SK-N-SH (cell line): ENCODE measurements at regions not wholly inside any gene's neighbourhood (a gene's known extent, or its start where the extent isn't known, plus 50 kb on each side); places are given as distances from the start of the nearest gene placed in this dataset.

ENCODE experiments used
- CTCF ChIA-PET: fragments of 300-600, 350-600 bp; formaldehyde crosslinking; extraction: SDS; loops from one replicate; lab custom pipeline; 2021; lab: Yijun Ruan, JAX
- POLR2A ChIA-PET: fragments of 350-600 bp; sonication (Branson Sonifier 250); formaldehyde crosslinking; extraction: SDS; loops from one replicate; lab custom pipeline; 2020; ENCODE audit warnings: antibody characterized with exemption, inconsistent platforms; lab: Yijun Ruan, JAX
- DNase-seq: peaks from one replicate; pipeline ENCODE4 v3.0.0; 2012
- H2AFZ ChIP-seq: fragments of 200-600 bp; sonication (generic); 2 replicates; pipeline ENCODE4 v1.8.1; 2016; ENCODE audit warnings: antibody characterized with exemption, mild to moderate bottlenecking, low read depth
- H3F3A ChIP-seq: fragments of 200-600 bp; sonication (generic); replicated peaks from 2 replicates; pipeline ENCODE3; 2016; ENCODE audit warnings: antibody characterized with exemption, mild to moderate bottlenecking; ENCODE audit not compliant: insufficient read depth
- H3K27ac ChIP-seq, 2 experiments: fragments of 200-500 bp in 1 of 2; fragments of 200-600 bp in 1 of 2; sonication (Bioruptor generic) in 1 of 2; sonication (generic), shearing (Covaris generic) in 1 of 2; 2 replicates each; pipeline versions ENCODE4 v1.5.1 to v1.6.1; 2014 to 2016; ENCODE audit warnings: low read depth in 2 of 2, inconsistent platforms in 1 of 2, low read length in 1 of 2, mild to moderate bottlenecking in 1 of 2, mixed read lengths in 1 of 2
- H3K27me3 ChIP-seq: fragments of 200-600 bp; sonication (generic), shearing (Covaris generic); 2 replicates; pipeline ENCODE4 v1.6.1; 2016; ENCODE audit warnings: mixed run types; ENCODE audit not compliant: insufficient read depth
- H3K36me3 ChIP-seq, 2 experiments: fragments of 200-500 bp in 1 of 2; fragments of 200-600 bp in 1 of 2; sonication (Bioruptor generic) in 1 of 2; sonication (generic) in 1 of 2; replicated peaks in 1 of 2; 2 replicates each; pipeline versions ENCODE3 to v1.5.1; 2014 to 2016; ENCODE audit warnings: low read length in 1 of 2, mild to moderate bottlenecking in 1 of 2; ENCODE audit not compliant: insufficient read depth in 2 of 2, control insufficient read depth in 1 of 2
- H3K4me1 ChIP-seq, 2 experiments: fragments of 200-500 bp in 1 of 2; fragments of 200-600 bp in 1 of 2; sonication (Bioruptor generic) in 1 of 2; sonication (generic), shearing (Covaris generic) in 1 of 2; 2 replicates each; pipeline versions ENCODE4 v1.5.1 to v1.6.1; 2014 to 2016; ENCODE audit warnings: low read depth in 1 of 2, low read length in 1 of 2, mixed run types in 1 of 2; ENCODE audit not compliant: insufficient read depth in 2 of 2, control insufficient read depth in 1 of 2
- H3K4me2 ChIP-seq: fragments of 200-600 bp; sonication (generic), shearing (Covaris generic); 2 replicates; pipeline ENCODE4 v1.6.1; 2017; ENCODE audit warnings: mixed run types
- H3K4me3 ChIP-seq, 2 experiments: fragments of 200-500 bp in 1 of 2; fragments of 200-600 bp in 1 of 2; sonication (Bioruptor generic) in 1 of 2; sonication (generic), shearing (Covaris generic) in 1 of 2; 2 replicates each; pipeline versions ENCODE4 v1.5.1 to v1.8.1; 2014 to 2016; ENCODE audit warnings: low read depth in 2 of 2, inconsistent platforms in 1 of 2, low read length in 1 of 2, mild to moderate bottlenecking in 1 of 2, mixed read lengths in 1 of 2, moderate library complexity in 1 of 2
- H3K79me2 ChIP-seq: fragments of 200-600 bp; sonication (generic); 2 replicates; pipeline ENCODE4 v1.8.1; 2017; ENCODE audit warnings: mild to moderate bottlenecking; ENCODE audit not compliant: insufficient read depth
- H3K9ac ChIP-seq: fragments of 200-600 bp; sonication (generic); 2 replicates; pipeline ENCODE4 v1.6.1; 2017; ENCODE audit warnings: mixed run types
- H3K9me2 ChIP-seq: fragments of 200-600 bp; sonication (generic); 2 replicates; pipeline ENCODE4 v1.6.1; 2017; ENCODE audit warnings: mixed run types
- H3K9me3 ChIP-seq: fragments of 200-600 bp; sonication (generic); 2 replicates; pipeline ENCODE4 v1.6.1; 2017; ENCODE audit warnings: mixed run types, mild to moderate bottlenecking, moderate library complexity
- H4K20me1 ChIP-seq: fragments of 200-600 bp; sonication (generic); 2 replicates; pipeline ENCODE4 v1.6.1; 2017; ENCODE audit warnings: mild to moderate bottlenecking, mixed run types; ENCODE audit not compliant: insufficient read depth
- EP300 ChIP-seq, 2 experiments: IDR thresholded peaks; 2 replicates each; pipeline versions ENCODE4 v1.4.0 to v1.6.1; 2012; ENCODE audit warnings: borderline replicate concordance in 1 of 2, low read depth in 1 of 2, low read length in 1 of 2
- GABPA ChIP-seq: IDR thresholded peaks from 2 replicates; pipeline ENCODE4 v1.4.0; 2012; ENCODE audit warnings: low read depth, mild to moderate bottlenecking
- GATA2 ChIP-seq: sonication (generic); formaldehyde crosslinking; IDR thresholded peaks from 2 replicates; pipeline ENCODE4 v1.5.0; 2020; ENCODE audit warnings: mild to moderate bottlenecking, missing genetic modification reagents
- IRF3 ChIP-seq: fragments of 150-350 bp; IDR thresholded peaks from 2 replicates; pipeline ENCODE4 v1.6.1; 2016; ENCODE audit warnings: mild to moderate bottlenecking, low read depth, low read length
- JUND ChIP-seq: IDR thresholded peaks from 2 replicates; pipeline ENCODE4 v1.4.0; 2012
- POLR2AphosphoS5 ChIP-seq: IDR thresholded peaks from 2 replicates; pipeline ENCODE4 v1.6.1; 2012; ENCODE audit warnings: low read depth, low read length
- RAD21 ChIP-seq: IDR thresholded peaks from 2 replicates; pipeline ENCODE4 v1.6.1; 2012; ENCODE audit warnings: mild to moderate bottlenecking, low read length
- REST ChIP-seq: IDR thresholded peaks from 2 replicates; pipeline ENCODE4 v1.6.1; 2012; ENCODE audit warnings: mild to moderate bottlenecking, low read depth, low read length, moderate library complexity
- RFX5 ChIP-seq: IDR thresholded peaks from 2 replicates; pipeline ENCODE4 v1.6.1; 2012; ENCODE audit warnings: mild to moderate bottlenecking, improper control_type of control experiment, low read length
- RXRA ChIP-seq: IDR thresholded peaks from 2 replicates; pipeline ENCODE4 v1.4.0; 2012; ENCODE audit warnings: low read depth, mild to moderate bottlenecking, borderline replicate concordance
- WGBS: methylation state at CpG from one replicate; pipeline ENCODE4 v1.1.6; 2017; ENCODE audit warnings: low lambda C conversion rate; 5-methylcytosine and 5-hydroxymethylcytosine counted together
- TF ChIP-seq, protein P1 (sequence below): IDR thresholded peaks from 2 replicates; pipeline ENCODE4 v1.4.0; 2012; ENCODE audit warnings: low read depth

DNA sequence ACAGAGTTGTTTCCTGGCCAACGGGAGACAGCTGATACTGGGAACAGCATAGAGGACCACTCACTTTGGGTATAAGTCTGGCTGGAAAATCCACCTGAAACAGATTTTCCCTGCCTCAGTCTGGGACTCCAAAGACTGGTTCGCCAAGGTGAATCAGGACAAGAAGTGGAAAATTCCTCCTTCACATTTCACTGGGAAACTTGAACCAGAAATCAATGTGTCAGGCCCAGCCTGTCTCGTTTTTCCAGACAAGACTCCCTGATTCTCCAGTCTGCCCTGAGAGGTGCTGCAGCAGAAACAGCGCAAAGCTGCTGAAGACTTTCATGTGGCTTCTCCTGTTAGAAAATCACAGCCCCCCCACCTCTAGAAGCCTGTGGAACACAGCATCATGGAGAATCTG is 269.8 kb downstream of the OPA1 start:
- TF ChIP-seq GATA2 (CRISPR knock-in tag): no peak
- TF ChIP-seq, protein P1, sequence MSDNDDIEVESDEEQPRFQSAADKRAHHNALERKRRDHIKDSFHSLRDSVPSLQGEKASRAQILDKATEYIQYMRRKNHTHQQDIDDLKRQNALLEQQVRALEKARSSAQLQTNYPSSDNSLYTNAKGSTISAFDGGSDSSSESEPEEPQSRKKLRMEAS: no peak
- TF ChIP-seq GABPA: no peak
- TF ChIP-seq RFX5: no peak
- no peak for TF ChIP-seq POLR2AphosphoS5
- TF ChIP-seq RXRA: no peak
- Histone ChIP-seq H3K4me2 (no peak overlapping the region), H3K27me3 (no peaks in the 10 kb centered on the region), H3K27ac (no peak overlapping the region), H2AFZ (no peak overlapping the region), H3K9me3 (no peaks in the 10 kb centered on the region), H3K9me2 (no peaks in the 10 kb centered on the region), H3K4me1 (no peaks in the 10 kb centered on the region), H3K36me3 (no peaks in the 10 kb centered on the region), H3K4me3 (no peak overlapping the region), H4K20me1 (no peaks in the 10 kb centered on the region), H3K9ac (no peak overlapping the region), H3F3A (no peaks in the 10 kb centered on the region), H3K79me2 (no peaks in the 10 kb centered on the region)
- ChIA-PET POLR2A (no interaction called here), CTCF (no interaction called here)
- DNase-seq: no peak
- WGBS: 51% methylated on average over 4 of the region's 4 CpGs

GRCh38 chr3:193863657-193864357 is 270.8 kb downstream of the OPA1 start:
- H3K27ac ChIP-seq: no peak overlapping the region

More at GRCh38 chr3:193863657-193864357, 270.8 kb downstream of the OPA1 start:
- Histone ChIP-seq H3K79me2 (no peaks in the 10 kb centered on the region), H3K4me2 (no peak overlapping the region), H4K20me1 (no peaks in the 10 kb centered on the region), H3K9ac (no peak overlapping the region), H3K9me2 (no peaks in the 10 kb centered on the region), H3K9me3 (no peaks in the 10 kb centered on the region), H3K27me3 (no peaks in the 10 kb centered on the region), H2AFZ (no peak overlapping the region), H3K4me3 (no peak overlapping the region), H3K36me3 (no peaks in the 10 kb centered on the region), H3F3A (no peaks in the 10 kb centered on the region), H3K4me1 (no peaks in the 10 kb centered on the region)
- 66% methylated on average over 8 of the region's 9 CpGs for WGBS
- no peak for TF ChIP-seq EP300 (IDR thresholded peaks at IDR 0.05; ENCODE audit: borderline replicate concordance in 1 of 2, low read depth in 1 of 2, low read length in 1 of 2)
- no peak for TF ChIP-seq JUND
- TF ChIP-seq REST: peak; percentile 83
- no peak for TF ChIP-seq IRF3
- no peak for TF ChIP-seq RAD21
- no peak for DNase-seq
- ChIA-PET CTCF (interaction anchor here (1.4 kb wide), 1 partner anchor 8 kb away, joined by 6 read pairs; no protein-coding TSS in a partner anchor), POLR2A (no interaction called here)
